WTC11 (cell line): ENCODE measurements at regions not wholly inside any gene's neighbourhood (a gene's known extent, or its start where the extent isn't known, plus 50 kb on each side); places are given as distances from the start of the nearest gene placed in this dataset.

Experiments used
- ATAC-seq: fragments of 200-7000 bp; cut with Tn5 transposase; 2 replicates; pipeline ENCODE4 v1.10.0; 2021; ENCODE audit warnings: mild to moderate bottlenecking, moderate library complexity
- CTCF ChIA-PET: fragments of 300-600 bp; sonication (Branson Sonifier 250); formaldehyde crosslinking; loops from one replicate; lab custom pipeline; 2021; ENCODE audit warnings: antibody characterized with exemption; lab: Charles Lee
- POLR2A ChIA-PET: fragments of 350-600 bp; sonication (Branson Sonifier 250); formaldehyde crosslinking; loops from one replicate; lab custom pipeline; 2021; ENCODE audit warnings: antibody characterized with exemption; lab: Charles Lee
- DNase-seq: peaks from one replicate; pipeline ENCODE4 v3.0.0; 2021; ENCODE audit warnings: low spot score
- H3K27ac Mint-ChIP-seq: 2 replicates; pipeline ENCODE4 v1.8.0; 2021; ENCODE audit warnings: mixed read lengths
- H3K27me3 Mint-ChIP-seq: 2 replicates; pipeline ENCODE4 v1.8.0; 2021; ENCODE audit warnings: low read depth, mild to moderate bottlenecking, moderate library complexity, mixed read lengths
- H3K36me3 Mint-ChIP-seq: 2 replicates; pipeline ENCODE4 v1.8.0; 2021; ENCODE audit warnings: mixed read lengths
- H3K4me1 Mint-ChIP-seq: 2 replicates; pipeline ENCODE4 v1.8.0; 2022; ENCODE audit warnings: mixed read lengths
- H3K4me3 Mint-ChIP-seq: 2 replicates; pipeline ENCODE4 v1.8.0; 2021; ENCODE audit warnings: mild to moderate bottlenecking, moderate library complexity, mixed read lengths
- H3K9me3 Mint-ChIP-seq: 2 replicates; pipeline ENCODE4 v1.8.0; 2021; ENCODE audit warnings: mixed read lengths
- AR ChIP-seq: fragments of 250-450 bp; sonication (Bioruptor Pico); IDR thresholded peaks from 2 replicates; pipeline ENCODE4 v1.9.0; 2021; ENCODE audit warnings: mild to moderate bottlenecking
- ARID4B ChIP-seq: sonication (generic); formaldehyde crosslinking; IDR thresholded peaks from 2 replicates; pipeline ENCODE4 v1.8.0; 2023; ENCODE audit warnings: missing genetic modification reagents, mild to moderate bottlenecking, borderline replicate concordance
- CREB1 ChIP-seq: sonication (generic); formaldehyde crosslinking; IDR thresholded peaks from 2 replicates; pipeline ENCODE4 v1.8.0; 2023; ENCODE audit warnings: mild to moderate bottlenecking, missing genetic modification reagents
- CTCF ChIP-seq: fragments of 200-600 bp; IDR thresholded peaks from 2 replicates; pipeline ENCODE4 v1.8.0; 2022; ENCODE audit warnings: antibody characterized with exemption
- ELF4 ChIP-seq: sonication (generic); formaldehyde crosslinking; IDR thresholded peaks from 2 replicates; pipeline ENCODE4 v1.8.1; 2022; ENCODE audit warnings: low read depth, mild to moderate bottlenecking, moderate library complexity, missing genetic modification reagents
- ESRRA ChIP-seq: sonication (generic); formaldehyde crosslinking; IDR thresholded peaks from 2 replicates; pipeline ENCODE4 v1.8.1; 2022; ENCODE audit warnings: mild to moderate bottlenecking, missing genetic modification reagents, borderline replicate concordance
- GABPB1 ChIP-seq: sonication (generic); formaldehyde crosslinking; IDR thresholded peaks from 2 replicates; pipeline ENCODE4 v1.8.1; 2023; ENCODE audit warnings: mild to moderate bottlenecking, missing genetic modification reagents
- MLX ChIP-seq: sonication (generic); formaldehyde crosslinking; IDR thresholded peaks from 2 replicates; pipeline ENCODE4 v1.8.1; 2023; ENCODE audit warnings: mild to moderate bottlenecking, missing genetic modification reagents, moderate library complexity
- NFYB ChIP-seq: sonication (generic); formaldehyde crosslinking; conservative IDR thresholded peaks from 2 replicates; pipeline ENCODE4 v1.8.0; 2022; ENCODE audit warnings: low read depth, missing genetic modification reagents
- RELA ChIP-seq: sonication (generic); formaldehyde crosslinking; IDR thresholded peaks from 2 replicates; pipeline ENCODE4 v1.8.1; 2022; ENCODE audit warnings: missing genetic modification reagents, mild to moderate bottlenecking, borderline replicate concordance
- ZNF263 ChIP-seq: sonication (generic); formaldehyde crosslinking; IDR thresholded peaks from 2 replicates; pipeline ENCODE4 v1.8.1; 2022; ENCODE audit warnings: low read depth, mild to moderate bottlenecking, moderate library complexity, missing genetic modification reagents
- ZNF281 ChIP-seq: sonication (generic); formaldehyde crosslinking; IDR thresholded peaks from 2 replicates; pipeline ENCODE4 v1.8.0; 2023; ENCODE audit warnings: mild to moderate bottlenecking, missing genetic modification reagents
- ZNF416 ChIP-seq: fragments of 250-450 bp; sonication (Bioruptor Pico); IDR thresholded peaks from 2 replicates; pipeline ENCODE4 v1.9.0; 2021; ENCODE audit warnings: mild to moderate bottlenecking, inconsistent platforms
- TF ChIP-seq, protein P1 (sequence below): sonication (generic); formaldehyde crosslinking; IDR thresholded peaks from 2 replicates; pipeline ENCODE4 v1.8.1; 2022; ENCODE audit warnings: missing genetic modification reagents, borderline replicate concordance
- TF ChIP-seq, protein P2 (sequence below): sonication (generic); formaldehyde crosslinking; IDR thresholded peaks from 2 replicates; pipeline ENCODE4 v1.8.1; 2022; ENCODE audit warnings: low read depth, missing genetic modification reagents, borderline replicate concordance
- TF ChIP-seq, protein P3 (sequence below): fragments of 250-450 bp; sonication (Bioruptor Pico); IDR thresholded peaks from 2 replicates; pipeline ENCODE4 v2.1.2; 2022; ENCODE audit warnings: mild to moderate bottlenecking, moderate library complexity

GRCh38 chr17:34874478-34874877 lies 86.8 kb downstream of the CCT6B start:
- CTCF ChIA-PET, result no interaction called here
- peaks cover 7% of the 10 kb centered on the region; the same call in 1 of the 2 replicates for H3K27me3 Mint-ChIP-seq
- DNase-seq (no peak), ATAC-seq (no peak)
- no peak overlapping the region for H3K27ac Mint-ChIP-seq
- H3K36me3 Mint-ChIP-seq, result peaks cover 4% of the 10 kb centered on the region; the same call in 1 of the 2 replicates
- H3K4me1 Mint-ChIP-seq, result peaks cover 15% of the 10 kb centered on the region
- H3K9me3 Mint-ChIP-seq, result peaks cover 14% of the 10 kb centered on the region
- TF ChIP-seq, protein P1, sequence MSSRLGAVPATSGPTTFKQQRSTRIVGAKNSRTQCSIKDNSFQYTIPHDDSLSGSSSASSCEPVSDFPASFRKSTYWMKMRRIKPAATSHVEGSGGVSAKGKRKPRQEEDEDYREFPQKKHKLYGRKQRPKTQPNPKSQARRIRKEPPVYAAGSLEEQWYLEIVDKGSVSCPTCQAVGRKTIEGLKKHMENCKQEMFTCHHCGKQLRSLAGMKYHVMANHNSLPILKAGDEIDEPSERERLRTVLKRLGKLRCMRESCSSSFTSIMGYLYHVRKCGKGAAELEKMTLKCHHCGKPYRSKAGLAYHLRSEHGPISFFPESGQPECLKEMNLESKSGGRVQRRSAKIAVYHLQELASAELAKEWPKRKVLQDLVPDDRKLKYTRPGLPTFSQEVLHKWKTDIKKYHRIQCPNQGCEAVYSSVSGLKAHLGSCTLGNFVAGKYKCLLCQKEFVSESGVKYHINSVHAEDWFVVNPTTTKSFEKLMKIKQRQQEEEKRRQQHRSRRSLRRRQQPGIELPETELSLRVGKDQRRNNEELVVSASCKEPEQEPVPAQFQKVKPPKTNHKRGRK (CRISPR knock-in tag), result no peak
- no peak overlapping the region for H3K4me3 Mint-ChIP-seq
- POLR2A ChIA-PET, result no interaction called here

GRCh38 chr17:34872640-34873039 lies 88.6 kb downstream of the CCT6B start:
- ATAC-seq (no peak), DNase-seq (no peak)
- Mint-ChIP-seq H3K9me3 (peaks cover 27% of the 10 kb centered on the region), H3K4me1 (peaks cover 15% of the 10 kb centered on the region), H3K27ac (no peak overlapping the region), H3K27me3 (peaks cover 7% of the 10 kb centered on the region), H3K4me3 (no peak overlapping the region), H3K36me3 (peaks cover 7% of the 10 kb centered on the region; the same call in 1 of the 2 replicates)
- ChIA-PET POLR2A (no interaction called here), CTCF (interaction anchor here (1.7 to 1.8 kb wide), 2 partner anchors 10 to 330 kb away, joined by 4 to 9 read pairs; no protein-coding TSS in a partner anchor)
- TF ChIP-seq ZNF281 (CRISPR knock-in tag) (no peak), RELA (no peak), ZNF416 (no peak), CREB1 (no peak), CTCF (no peak), ESRRA (no peak), ELF4 (CRISPR knock-in tag) (no peak), ARID4B (no peak), GABPB1 (CRISPR knock-in tag) (no peak), ZNF263 (CRISPR knock-in tag) (no peak), MLX (CRISPR knock-in tag) (no peak), NFYB (no peak), AR (CRISPR knock-in tag) (no peak)
- TF ChIP-seq, protein P2, sequence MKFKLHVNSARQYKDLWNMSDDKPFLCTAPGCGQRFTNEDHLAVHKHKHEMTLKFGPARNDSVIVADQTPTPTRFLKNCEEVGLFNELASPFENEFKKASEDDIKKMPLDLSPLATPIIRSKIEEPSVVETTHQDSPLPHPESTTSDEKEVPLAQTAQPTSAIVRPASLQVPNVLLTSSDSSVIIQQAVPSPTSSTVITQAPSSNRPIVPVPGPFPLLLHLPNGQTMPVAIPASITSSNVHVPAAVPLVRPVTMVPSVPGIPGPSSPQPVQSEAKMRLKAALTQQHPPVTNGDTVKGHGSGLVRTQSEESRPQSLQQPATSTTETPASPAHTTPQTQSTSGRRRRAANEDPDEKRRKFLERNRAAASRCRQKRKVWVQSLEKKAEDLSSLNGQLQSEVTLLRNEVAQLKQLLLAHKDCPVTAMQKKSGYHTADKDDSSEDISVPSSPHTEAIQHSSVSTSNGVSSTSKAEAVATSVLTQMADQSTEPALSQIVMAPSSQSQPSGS (CRISPR knock-in tag), result no peak
- TF ChIP-seq, protein P3, sequence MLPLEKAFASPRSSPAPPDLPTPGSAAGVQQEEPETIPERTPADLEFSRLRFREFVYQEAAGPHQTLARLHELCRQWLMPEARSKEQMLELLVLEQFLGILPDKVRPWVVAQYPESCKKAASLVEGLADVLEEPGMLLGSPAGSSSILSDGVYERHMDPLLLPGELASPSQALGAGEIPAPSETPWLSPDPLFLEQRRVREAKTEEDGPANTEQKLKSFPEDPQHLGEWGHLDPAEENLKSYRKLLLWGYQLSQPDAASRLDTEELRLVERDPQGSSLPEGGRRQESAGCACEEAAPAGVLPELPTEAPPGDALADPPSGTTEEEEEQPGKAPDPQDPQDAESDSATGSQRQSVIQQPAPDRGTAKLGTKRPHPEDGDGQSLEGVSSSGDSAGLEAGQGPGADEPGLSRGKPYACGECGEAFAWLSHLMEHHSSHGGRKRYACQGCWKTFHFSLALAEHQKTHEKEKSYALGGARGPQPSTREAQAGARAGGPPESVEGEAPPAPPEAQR, result no peak
